ENCODE measurements at regions not wholly inside any gene's neighbourhood (a gene's known extent, or its start where the extent isn't known, plus 50 kb on each side); places are given as distances from the start of the nearest gene placed in this dataset.
A peak's percentile ranks its signal among the peaks of the same experiment; 100 is the strongest.

GRCh38 chr5:9691261-9691660 is 61.1 kb upstream of the TAS2R1 start:
- DNase-seq (ENCODE audit: low spot score), result no peak
- WGBS, result 86% methylated on average over 5 of the region's 5 CpGs
- Histone ChIP-seq H3K27ac (ENCODE audit: low read depth in 1 of 2, low read length in 2 of 2) (no peak overlapping the region), H3K36me3 (ENCODE audit: control insufficient read depth in 4 of 4, insufficient read depth in 3 of 4, low read depth in 1 of 4, low read length in 3 of 4) (no peaks in the 10 kb centered on the region), H3K4me3 (ENCODE audit: low read depth in 1 of 3, low read length in 3 of 3) (no peak overlapping the region), H3K27me3 (ENCODE audit: control insufficient read depth in 4 of 4, insufficient read depth in 4 of 4, low read length in 3 of 4) (peaks cover 0 to 4% (median 0%) of the 10 kb centered on the region in 4 donors), H3K9me3 (ENCODE audit: control insufficient read depth in 4 of 4, low read length in 3 of 4) (peaks cover 0 to 2% (median 0%) of the 10 kb centered on the region in 4 donors), H3K9ac (ENCODE audit: low read depth in 1 of 2, low read length in 2 of 2) (no peak overlapping the region), H3K4me1 (ENCODE audit: control insufficient read depth in 4 of 4, insufficient read depth in 4 of 4, low read length in 3 of 4) (no peaks in the 10 kb centered on the region)
- no peak for TF ChIP-seq YY1 (IDR thresholded peaks at IDR 0.05)
- no peak for TF ChIP-seq FOXA1 (IDR thresholded peaks at IDR 0.05)
- TF ChIP-seq SP1 (IDR thresholded peaks at IDR 0.05), result no peak
- TF ChIP-seq, protein P1, sequence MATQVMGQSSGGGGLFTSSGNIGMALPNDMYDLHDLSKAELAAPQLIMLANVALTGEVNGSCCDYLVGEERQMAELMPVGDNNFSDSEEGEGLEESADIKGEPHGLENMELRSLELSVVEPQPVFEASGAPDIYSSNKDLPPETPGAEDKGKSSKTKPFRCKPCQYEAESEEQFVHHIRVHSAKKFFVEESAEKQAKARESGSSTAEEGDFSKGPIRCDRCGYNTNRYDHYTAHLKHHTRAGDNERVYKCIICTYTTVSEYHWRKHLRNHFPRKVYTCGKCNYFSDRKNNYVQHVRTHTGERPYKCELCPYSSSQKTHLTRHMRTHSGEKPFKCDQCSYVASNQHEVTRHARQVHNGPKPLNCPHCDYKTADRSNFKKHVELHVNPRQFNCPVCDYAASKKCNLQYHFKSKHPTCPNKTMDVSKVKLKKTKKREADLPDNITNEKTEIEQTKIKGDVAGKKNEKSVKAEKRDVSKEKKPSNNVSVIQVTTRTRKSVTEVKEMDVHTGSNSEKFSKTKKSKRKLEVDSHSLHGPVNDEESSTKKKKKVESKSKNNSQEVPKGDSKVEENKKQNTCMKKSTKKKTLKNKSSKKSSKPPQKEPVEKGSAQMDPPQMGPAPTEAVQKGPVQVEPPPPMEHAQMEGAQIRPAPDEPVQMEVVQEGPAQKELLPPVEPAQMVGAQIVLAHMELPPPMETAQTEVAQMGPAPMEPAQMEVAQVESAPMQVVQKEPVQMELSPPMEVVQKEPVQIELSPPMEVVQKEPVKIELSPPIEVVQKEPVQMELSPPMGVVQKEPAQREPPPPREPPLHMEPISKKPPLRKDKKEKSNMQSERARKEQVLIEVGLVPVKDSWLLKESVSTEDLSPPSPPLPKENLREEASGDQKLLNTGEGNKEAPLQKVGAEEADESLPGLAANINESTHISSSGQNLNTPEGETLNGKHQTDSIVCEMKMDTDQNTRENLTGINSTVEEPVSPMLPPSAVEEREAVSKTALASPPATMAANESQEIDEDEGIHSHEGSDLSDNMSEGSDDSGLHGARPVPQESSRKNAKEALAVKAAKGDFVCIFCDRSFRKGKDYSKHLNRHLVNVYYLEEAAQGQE (IDR thresholded peaks at IDR 0.05), result no peak

- TF ChIP-seq GABPA (IDR thresholded peaks at IDR 0.05 in 1 of 2, conservative IDR thresholded peaks at IDR 0.05 in 1 of 2) (no peak), HNF4G (IDR thresholded peaks at IDR 0.05) (no peak), RAD21 (IDR thresholded peaks at IDR 0.05) (no peak), FOXA1 (IDR thresholded peaks at IDR 0.05) (no peak), TAF1 (conservative IDR thresholded peaks at IDR 0.05) (no peak), MAX (IDR thresholded peaks at IDR 0.05) (no peak)
- TF ChIP-seq, protein P2, sequence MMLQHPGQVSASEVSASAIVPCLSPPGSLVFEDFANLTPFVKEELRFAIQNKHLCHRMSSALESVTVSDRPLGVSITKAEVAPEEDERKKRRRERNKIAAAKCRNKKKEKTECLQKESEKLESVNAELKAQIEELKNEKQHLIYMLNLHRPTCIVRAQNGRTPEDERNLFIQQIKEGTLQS (IDR thresholded peaks at IDR 0.05), result no peak
- no peak overlapping the region for H3K4me3 ChIP-seq (ENCODE audit: low read depth in 1 of 3, low read length in 3 of 3)
- no peaks in the 10 kb centered on the region for H3K4me1 ChIP-seq (ENCODE audit: control insufficient read depth in 4 of 4, insufficient read depth in 4 of 4, low read length in 3 of 4)
- H3K27ac ChIP-seq (ENCODE audit: low read depth in 1 of 2, low read length in 2 of 2), result no peak overlapping the region
- WGBS, result 79% methylated on average over 8 of the region's 8 CpGs
- H3K27me3 ChIP-seq (ENCODE audit: control insufficient read depth in 4 of 4, insufficient read depth in 4 of 4, low read length in 3 of 4), result peaks cover 0 to 4% (median 0%) of the 10 kb centered on the region in 4 donors
- no peak for DNase-seq (ENCODE audit: low spot score)
- no peak overlapping the region for H3K9ac ChIP-seq (ENCODE audit: low read depth in 1 of 2, low read length in 2 of 2)
- no peaks in the 10 kb centered on the region for H3K36me3 ChIP-seq (ENCODE audit: control insufficient read depth in 4 of 4, insufficient read depth in 3 of 4, low read depth in 1 of 4, low read length in 3 of 4)
- H3K9me3 ChIP-seq (ENCODE audit: control insufficient read depth in 4 of 4, low read length in 3 of 4), result peaks cover 0 to 2% (median 0%) of the 10 kb centered on the region in 4 donors
Measured at GRCh38 chr5:9690751-9691150, 60.6 kb upstream of the TAS2R1 start.

- Histone ChIP-seq H3K36me3 (ENCODE audit: control insufficient read depth in 4 of 4, insufficient read depth in 3 of 4, low read depth in 1 of 4, low read length in 3 of 4) (no peaks in the 10 kb centered on the region), H3K4me3 (ENCODE audit: low read depth in 1 of 3, low read length in 3 of 3) (no peak overlapping the region), H3K4me1 (ENCODE audit: control insufficient read depth in 4 of 4, insufficient read depth in 4 of 4, low read length in 3 of 4) (no peaks in the 10 kb centered on the region), H3K9ac (ENCODE audit: low read depth in 1 of 2, low read length in 2 of 2) (no peak overlapping the region), H3K27ac (ENCODE audit: low read depth in 1 of 2, low read length in 2 of 2) (no peak overlapping the region), H3K9me3 (ENCODE audit: control insufficient read depth in 4 of 4, low read length in 3 of 4) (no peaks in the 10 kb centered on the region), H3K27me3 (ENCODE audit: control insufficient read depth in 4 of 4, insufficient read depth in 4 of 4, low read length in 3 of 4) (peaks cover 0 to 4% (median 0%) of the 10 kb centered on the region in 4 donors)
- 77% methylated on average over 2 of the region's 2 CpGs for WGBS
- no peak for DNase-seq (ENCODE audit: low spot score)
- peak in 1 of 2 donors; percentile 6 for TF ChIP-seq RXRA (IDR thresholded peaks at IDR 0.05)
- TF ChIP-seq, protein P3, sequence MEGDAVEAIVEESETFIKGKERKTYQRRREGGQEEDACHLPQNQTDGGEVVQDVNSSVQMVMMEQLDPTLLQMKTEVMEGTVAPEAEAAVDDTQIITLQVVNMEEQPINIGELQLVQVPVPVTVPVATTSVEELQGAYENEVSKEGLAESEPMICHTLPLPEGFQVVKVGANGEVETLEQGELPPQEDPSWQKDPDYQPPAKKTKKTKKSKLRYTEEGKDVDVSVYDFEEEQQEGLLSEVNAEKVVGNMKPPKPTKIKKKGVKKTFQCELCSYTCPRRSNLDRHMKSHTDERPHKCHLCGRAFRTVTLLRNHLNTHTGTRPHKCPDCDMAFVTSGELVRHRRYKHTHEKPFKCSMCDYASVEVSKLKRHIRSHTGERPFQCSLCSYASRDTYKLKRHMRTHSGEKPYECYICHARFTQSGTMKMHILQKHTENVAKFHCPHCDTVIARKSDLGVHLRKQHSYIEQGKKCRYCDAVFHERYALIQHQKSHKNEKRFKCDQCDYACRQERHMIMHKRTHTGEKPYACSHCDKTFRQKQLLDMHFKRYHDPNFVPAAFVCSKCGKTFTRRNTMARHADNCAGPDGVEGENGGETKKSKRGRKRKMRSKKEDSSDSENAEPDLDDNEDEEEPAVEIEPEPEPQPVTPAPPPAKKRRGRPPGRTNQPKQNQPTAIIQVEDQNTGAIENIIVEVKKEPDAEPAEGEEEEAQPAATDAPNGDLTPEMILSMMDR (IDR thresholded peaks at IDR 0.05; ENCODE audit: low read depth, low read length, missing input control), result no peak
Measured at GRCh38 chr5:9686216-9686615, 56.1 kb upstream of the TAS2R1 start.
